MV-4-11 (cell line): ENCODE measurements at regions not wholly inside any gene's neighbourhood (a gene's known extent, or its start where the extent isn't known, plus 50 kb on each side); places are given as distances from the start of the nearest gene placed in this dataset.
"Not testable (repeated sequence)": the region's sequence is repeated elsewhere in the genome, so short reads cannot be mapped to it uniquely, and the experiment has no call there.

ENCODE experiments used
- DNase-seq: peaks from one replicate; lab custom pipeline; 2025; lab: John Stamatoyannopoulos, UW

GRCh38 chr9:90060256-90060655, 455.4 kb downstream of the GADD45G start:
- no peak for DNase-seq

- DNase-seq, result no peak
Measured at GRCh38 chr9:90061187-90061586, 456.4 kb downstream of the GADD45G start.

GRCh38 chr9:90062982-90063381, 458.2 kb downstream of the GADD45G start:
- no peak for DNase-seq

- no peak for DNase-seq
Measured at GRCh38 chr9:90064248-90064647, 459.4 kb downstream of the GADD45G start.

GRCh38 chr9:90064971-90065370, 460.2 kb downstream of the GADD45G start:
- DNase-seq, result no peak

- no peak for DNase-seq
Measured at GRCh38 chr9:90065851-90066250, 461.0 kb downstream of the GADD45G start.

- no peak for DNase-seq
Measured at GRCh38 chr9:90069085-90069484, 464.3 kb downstream of the GADD45G start.

- DNase-seq, result no peak
Measured at GRCh38 chr9:90070056-90070455, 465.2 kb downstream of the GADD45G start.

GRCh38 chr9:90070469-90070868, 465.7 kb downstream of the GADD45G start:
- DNase-seq, result no peak

- DNase-seq, result peak; percentile 50
Measured at GRCh38 chr9:90070931-90071660, 466.3 kb downstream of the GADD45G start.

- DNase-seq, result no peak
Measured at GRCh38 chr9:90073186-90073945, 468.6 kb downstream of the GADD45G start.

GRCh38 chr9:90074316-90074962, 469.6 kb downstream of the GADD45G start:
- DNase-seq, result no peak

- DNase-seq, result not testable (repeated sequence)
Measured at GRCh38 chr9:90077598-90077997, 472.8 kb downstream of the GADD45G start.

- no peak for DNase-seq
Measured at GRCh38 chr9:90078988-90079421, 474.2 kb downstream of the GADD45G start.

- no peak for DNase-seq
Measured at GRCh38 chr9:90085633-90086032, 480.8 kb downstream of the GADD45G start.

GRCh38 chr9:90086101-90086511, 481.3 kb downstream of the GADD45G start:
- DNase-seq, result peak; percentile 63

GRCh38 chr9:90088434-90088833, 483.6 kb downstream of the GADD45G start:
- DNase-seq, result no peak

- DNase-seq, result no peak
Measured at GRCh38 chr9:90088856-90089255, 484.0 kb downstream of the GADD45G start.

GRCh38 chr9:90090997-90091396, 486.2 kb downstream of the GADD45G start:
- DNase-seq, result no peak

GRCh38 chr9:90092508-90092907, 487.7 kb downstream of the GADD45G start:
- no peak for DNase-seq

- peak; percentile 4 for DNase-seq
Measured at GRCh38 chr9:90095682-90096081, 490.9 kb downstream of the GADD45G start.

GRCh38 chr9:90097237-90097636, 492.4 kb downstream of the GADD45G start:
- no peak for DNase-seq

GRCh38 chr9:90098408-90098807, 493.6 kb downstream of the GADD45G start:
- DNase-seq, result no peak
